NB4 (cell line): ENCODE measurements at regions not wholly inside any gene's neighbourhood (a gene's known extent, or its start where the extent isn't known, plus 50 kb on each side); places are given as distances from the start of the nearest gene placed in this dataset.
A peak's percentile ranks its signal among the peaks of the same experiment; 100 is the strongest.

Experiments used
- MYC ChIP-seq: IDR thresholded peaks from 2 replicates; pipeline ENCODE4 v1.6.1; 2011; ENCODE audit warnings: low read depth, low read length
- POLR2A ChIP-seq: IDR thresholded peaks from 2 replicates; pipeline ENCODE4 v1.6.1; 2011; ENCODE audit warnings: mild to moderate bottlenecking; ENCODE audit not compliant: insufficient read length; ENCODE audit errors: extremely low read depth
- TF ChIP-seq, protein P1 (sequence below): IDR thresholded peaks from one replicate; pipeline ENCODE4 v1.5.1; 2012; ENCODE audit warnings: low read depth, low read length
- TF ChIP-seq, protein P2 (sequence below): IDR thresholded peaks from 2 replicates; pipeline ENCODE4 v1.6.1; 2011; ENCODE audit warnings: low read depth, low read length

GRCh38 chr4:179867300-179867878, 2375.8 kb upstream of the TENM3 start:
- TF ChIP-seq, protein P1, sequence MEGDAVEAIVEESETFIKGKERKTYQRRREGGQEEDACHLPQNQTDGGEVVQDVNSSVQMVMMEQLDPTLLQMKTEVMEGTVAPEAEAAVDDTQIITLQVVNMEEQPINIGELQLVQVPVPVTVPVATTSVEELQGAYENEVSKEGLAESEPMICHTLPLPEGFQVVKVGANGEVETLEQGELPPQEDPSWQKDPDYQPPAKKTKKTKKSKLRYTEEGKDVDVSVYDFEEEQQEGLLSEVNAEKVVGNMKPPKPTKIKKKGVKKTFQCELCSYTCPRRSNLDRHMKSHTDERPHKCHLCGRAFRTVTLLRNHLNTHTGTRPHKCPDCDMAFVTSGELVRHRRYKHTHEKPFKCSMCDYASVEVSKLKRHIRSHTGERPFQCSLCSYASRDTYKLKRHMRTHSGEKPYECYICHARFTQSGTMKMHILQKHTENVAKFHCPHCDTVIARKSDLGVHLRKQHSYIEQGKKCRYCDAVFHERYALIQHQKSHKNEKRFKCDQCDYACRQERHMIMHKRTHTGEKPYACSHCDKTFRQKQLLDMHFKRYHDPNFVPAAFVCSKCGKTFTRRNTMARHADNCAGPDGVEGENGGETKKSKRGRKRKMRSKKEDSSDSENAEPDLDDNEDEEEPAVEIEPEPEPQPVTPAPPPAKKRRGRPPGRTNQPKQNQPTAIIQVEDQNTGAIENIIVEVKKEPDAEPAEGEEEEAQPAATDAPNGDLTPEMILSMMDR = peak; percentile 48
- TF ChIP-seq, protein P2, sequence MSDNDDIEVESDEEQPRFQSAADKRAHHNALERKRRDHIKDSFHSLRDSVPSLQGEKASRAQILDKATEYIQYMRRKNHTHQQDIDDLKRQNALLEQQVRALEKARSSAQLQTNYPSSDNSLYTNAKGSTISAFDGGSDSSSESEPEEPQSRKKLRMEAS = no peak
- TF ChIP-seq POLR2A = no peak
- TF ChIP-seq MYC = no peak
